Epithelial cell of esophagus (primary cell): ENCODE measurements at regions not wholly inside any gene's neighbourhood (a gene's known extent, or its start where the extent isn't known, plus 50 kb on each side); places are given as distances from the start of the nearest gene placed in this dataset.

Experiments used
- DNase-seq: peaks from one replicate; pipeline ENCODE4 v3.0.0; 2010; ENCODE audit warnings: low read depth
- H3K4me3 ChIP-seq: 2 replicates; pipeline ENCODE4 v1.5.1; 2011; ENCODE audit warnings: mild to moderate bottlenecking, low read length, control low read depth
- TF ChIP-seq, protein P1 (sequence below): IDR thresholded peaks from 2 replicates; pipeline ENCODE4 v1.5.1; 2011; ENCODE audit warnings: low read depth, mild to moderate bottlenecking, low read length, control low read depth, inconsistent platforms; ENCODE audit not compliant: insufficient read depth; ENCODE audit errors: missing control alignments

- TF ChIP-seq, protein P1, sequence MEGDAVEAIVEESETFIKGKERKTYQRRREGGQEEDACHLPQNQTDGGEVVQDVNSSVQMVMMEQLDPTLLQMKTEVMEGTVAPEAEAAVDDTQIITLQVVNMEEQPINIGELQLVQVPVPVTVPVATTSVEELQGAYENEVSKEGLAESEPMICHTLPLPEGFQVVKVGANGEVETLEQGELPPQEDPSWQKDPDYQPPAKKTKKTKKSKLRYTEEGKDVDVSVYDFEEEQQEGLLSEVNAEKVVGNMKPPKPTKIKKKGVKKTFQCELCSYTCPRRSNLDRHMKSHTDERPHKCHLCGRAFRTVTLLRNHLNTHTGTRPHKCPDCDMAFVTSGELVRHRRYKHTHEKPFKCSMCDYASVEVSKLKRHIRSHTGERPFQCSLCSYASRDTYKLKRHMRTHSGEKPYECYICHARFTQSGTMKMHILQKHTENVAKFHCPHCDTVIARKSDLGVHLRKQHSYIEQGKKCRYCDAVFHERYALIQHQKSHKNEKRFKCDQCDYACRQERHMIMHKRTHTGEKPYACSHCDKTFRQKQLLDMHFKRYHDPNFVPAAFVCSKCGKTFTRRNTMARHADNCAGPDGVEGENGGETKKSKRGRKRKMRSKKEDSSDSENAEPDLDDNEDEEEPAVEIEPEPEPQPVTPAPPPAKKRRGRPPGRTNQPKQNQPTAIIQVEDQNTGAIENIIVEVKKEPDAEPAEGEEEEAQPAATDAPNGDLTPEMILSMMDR = no peak
- no peak overlapping the region for H3K4me3 ChIP-seq
- no peak for DNase-seq
These were observed 97.1 kb upstream of the EPHA7 start for GRCh38 chr6:93516441-93516840.

DNA sequence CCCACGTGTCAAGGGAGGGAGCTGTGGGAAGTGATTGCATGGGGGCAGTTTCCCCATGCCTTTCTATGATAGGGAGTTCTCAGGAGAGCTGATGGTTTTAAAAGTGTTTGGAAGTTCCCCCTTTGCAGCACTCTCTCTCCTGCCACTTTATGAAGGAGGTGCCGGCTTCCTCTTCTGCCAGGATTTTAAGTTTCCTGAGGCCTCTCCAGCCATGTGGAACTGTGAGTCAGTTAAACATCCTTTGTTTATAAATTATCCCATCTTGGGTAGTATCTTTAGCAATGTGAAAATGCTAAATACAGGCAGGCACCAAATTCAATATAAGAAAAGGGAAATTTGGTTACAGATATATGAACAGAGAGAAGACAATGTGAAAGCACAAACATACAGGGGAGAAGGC is 96.4 kb upstream of the EPHA7 start:
- TF ChIP-seq, protein P1 = no peak
- H3K4me3 ChIP-seq = no peak overlapping the region
- no peak for DNase-seq

GRCh38 chr6:93498713-93499112 is 79.4 kb upstream of the EPHA7 start:
- no peak for DNase-seq
- TF ChIP-seq, protein P1 = no peak
- no peak overlapping the region for H3K4me3 ChIP-seq

GRCh38 chr6:93496548-93496947 is 77.2 kb upstream of the EPHA7 start:
- TF ChIP-seq, protein P1 = no peak
- no peak overlapping the region for H3K4me3 ChIP-seq
- DNase-seq = no peak

DNA sequence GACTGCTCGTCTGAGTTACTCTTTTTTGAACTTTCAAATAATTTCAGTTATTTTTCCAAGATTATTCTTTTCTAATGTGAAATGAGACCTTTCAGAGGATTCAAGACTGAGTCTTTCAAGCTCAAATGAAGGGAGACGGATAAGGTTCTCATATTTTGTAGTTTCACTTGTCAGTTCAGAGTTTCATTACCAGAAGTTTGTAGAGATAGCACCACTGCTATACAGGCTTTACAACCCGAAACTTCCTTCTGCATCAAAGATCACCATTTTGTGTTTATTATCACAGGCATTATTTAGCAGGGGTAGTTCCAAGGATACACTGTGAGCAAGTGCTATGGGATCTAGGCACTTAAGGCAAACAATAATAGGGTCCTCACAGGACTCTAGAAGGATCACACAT is 74.7 kb upstream of the EPHA7 start:
- no peak for DNase-seq
- TF ChIP-seq, protein P1 = no peak

DNA sequence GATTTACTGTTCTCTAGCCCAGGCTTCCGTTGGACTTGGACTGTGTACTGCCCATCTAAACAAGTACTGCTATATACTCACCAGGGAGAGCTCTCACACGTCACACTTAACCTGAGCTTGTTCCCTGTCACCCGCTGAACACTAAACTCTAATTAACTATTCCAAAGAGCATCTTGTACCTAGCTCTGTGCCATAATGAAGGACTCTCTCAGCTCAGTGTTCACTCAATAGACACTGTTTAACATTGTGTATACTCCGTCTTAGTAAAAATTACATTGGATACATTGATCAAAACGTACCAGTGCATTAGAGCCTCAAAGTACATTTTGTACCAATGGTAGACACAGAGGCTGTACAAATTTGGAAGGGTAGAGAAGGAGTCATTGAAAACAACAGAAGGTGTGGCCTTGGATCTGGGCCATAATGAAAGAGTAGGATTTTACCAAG is 55.4 kb upstream of the EPHA7 start:
- TF ChIP-seq, protein P1 = no peak

More for the DNA sequence above, 74.7 kb upstream of the EPHA7 start:
- no peak overlapping the region for H3K4me3 ChIP-seq

GRCh38 chr6:93471281-93471680 is 51.9 kb upstream of the EPHA7 start:
- H3K4me3 ChIP-seq = no peak overlapping the region
- DNase-seq = no peak
- TF ChIP-seq, protein P1 = no peak

More for the DNA sequence above, 55.4 kb upstream of the EPHA7 start:
- DNase-seq = no peak
- no peak overlapping the region for H3K4me3 ChIP-seq
